GM12874 (cell line): ENCODE measurements at regions not wholly inside any gene's neighbourhood (a gene's known extent, or its start where the extent isn't known, plus 50 kb on each side); places are given as distances from the start of the nearest gene placed in this dataset.

Source experiments
- TF ChIP-seq, protein P1 (sequence below): IDR thresholded peaks from 2 replicates; pipeline ENCODE4 v1.5.1; 2011; ENCODE audit warnings: low read depth, mild to moderate bottlenecking, control low read depth, low read length, moderate library complexity; ENCODE audit not compliant: insufficient read depth

DNA sequence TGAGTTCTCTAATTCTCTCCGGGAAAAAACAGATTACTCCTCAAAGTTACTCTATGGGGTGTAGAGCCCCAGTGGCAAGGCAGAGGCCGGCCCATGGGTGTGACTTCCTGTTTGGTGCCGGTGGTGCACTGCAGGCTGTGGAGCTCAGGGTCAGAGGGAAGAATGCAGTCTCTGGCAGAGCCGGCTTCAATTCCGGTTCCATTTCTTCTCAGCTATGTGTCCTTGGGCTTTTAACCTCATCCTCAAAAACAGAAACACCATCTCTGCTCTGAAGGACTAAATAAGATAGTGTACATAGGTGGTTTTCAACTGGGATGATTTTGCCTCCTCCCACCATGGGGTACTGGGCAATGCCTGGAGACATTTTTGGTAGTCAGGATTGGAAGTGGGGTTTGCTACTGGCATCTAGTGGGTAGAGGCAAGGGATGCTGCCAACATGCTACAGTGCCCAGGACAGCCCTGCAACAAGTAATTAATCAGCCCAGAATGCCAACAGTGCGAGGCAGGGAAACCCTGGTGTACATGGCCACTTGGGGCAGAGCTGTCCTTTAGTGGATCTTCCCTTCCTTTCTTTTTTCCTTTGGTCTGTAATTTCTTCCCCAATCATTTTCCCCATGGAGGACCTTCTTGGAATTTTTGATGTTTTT lies 81.2 kb downstream of the INSIG2 start:
- TF ChIP-seq, protein P1, sequence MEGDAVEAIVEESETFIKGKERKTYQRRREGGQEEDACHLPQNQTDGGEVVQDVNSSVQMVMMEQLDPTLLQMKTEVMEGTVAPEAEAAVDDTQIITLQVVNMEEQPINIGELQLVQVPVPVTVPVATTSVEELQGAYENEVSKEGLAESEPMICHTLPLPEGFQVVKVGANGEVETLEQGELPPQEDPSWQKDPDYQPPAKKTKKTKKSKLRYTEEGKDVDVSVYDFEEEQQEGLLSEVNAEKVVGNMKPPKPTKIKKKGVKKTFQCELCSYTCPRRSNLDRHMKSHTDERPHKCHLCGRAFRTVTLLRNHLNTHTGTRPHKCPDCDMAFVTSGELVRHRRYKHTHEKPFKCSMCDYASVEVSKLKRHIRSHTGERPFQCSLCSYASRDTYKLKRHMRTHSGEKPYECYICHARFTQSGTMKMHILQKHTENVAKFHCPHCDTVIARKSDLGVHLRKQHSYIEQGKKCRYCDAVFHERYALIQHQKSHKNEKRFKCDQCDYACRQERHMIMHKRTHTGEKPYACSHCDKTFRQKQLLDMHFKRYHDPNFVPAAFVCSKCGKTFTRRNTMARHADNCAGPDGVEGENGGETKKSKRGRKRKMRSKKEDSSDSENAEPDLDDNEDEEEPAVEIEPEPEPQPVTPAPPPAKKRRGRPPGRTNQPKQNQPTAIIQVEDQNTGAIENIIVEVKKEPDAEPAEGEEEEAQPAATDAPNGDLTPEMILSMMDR = no peak

DNA sequence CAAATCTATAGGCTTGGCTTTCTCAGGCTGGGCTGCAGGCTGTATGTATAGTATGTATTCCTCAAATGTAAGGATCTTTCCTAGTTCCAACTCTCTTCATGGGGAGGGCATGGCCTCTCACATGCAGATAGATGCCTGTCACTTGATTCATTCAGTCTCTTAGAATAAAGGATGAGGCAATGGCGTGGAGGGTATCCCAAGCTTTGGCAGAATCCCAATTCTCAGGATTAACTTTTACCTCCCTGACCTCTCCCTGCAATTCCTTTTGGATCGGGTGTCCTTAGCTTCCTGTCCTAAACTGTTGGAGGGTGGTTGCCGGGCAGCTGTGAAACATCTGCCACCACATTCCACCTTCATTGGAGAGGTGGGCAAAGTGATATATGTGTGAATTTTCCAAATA lies 80.3 kb downstream of the INSIG2 start:
- TF ChIP-seq, protein P1 = no peak

DNA sequence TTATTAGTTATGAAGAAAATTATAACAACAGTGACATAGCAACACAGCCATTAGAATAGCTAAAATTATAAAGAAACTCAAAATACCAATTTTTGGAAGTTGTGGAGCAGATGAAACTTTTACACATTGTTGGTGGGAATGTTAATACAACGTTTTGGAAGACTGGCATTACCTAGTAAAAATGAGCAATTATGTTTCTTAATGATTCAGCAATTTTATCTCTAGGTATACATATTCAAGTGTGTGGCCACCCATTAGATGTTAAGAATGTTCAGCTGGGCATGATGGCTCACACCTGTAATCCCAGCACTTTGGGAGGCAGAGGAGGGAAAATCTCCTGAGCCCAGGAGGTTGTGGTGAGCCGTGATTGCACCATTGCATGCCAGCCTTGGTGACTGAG lies 78.8 kb downstream of the INSIG2 start:
- TF ChIP-seq, protein P1 = no peak

DNA sequence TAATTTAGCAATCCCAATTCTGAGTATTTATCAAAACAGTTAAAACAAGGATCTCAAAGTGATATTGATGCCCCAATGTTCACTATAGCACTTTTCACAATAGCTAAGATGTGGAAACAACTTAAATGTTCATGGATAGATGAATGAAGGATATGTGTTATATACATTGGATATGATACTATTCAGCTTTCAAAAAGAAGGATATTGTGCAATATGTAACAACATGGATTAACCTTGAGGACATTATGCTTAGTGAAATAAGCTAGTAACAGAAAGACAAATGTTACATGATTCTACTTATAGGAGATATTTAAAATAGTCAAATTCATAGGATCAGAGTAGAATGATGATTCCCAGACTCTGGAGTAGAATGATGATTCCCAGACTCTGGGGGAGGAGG lies 78.0 kb downstream of the INSIG2 start:
- TF ChIP-seq, protein P1 = no peak

DNA sequence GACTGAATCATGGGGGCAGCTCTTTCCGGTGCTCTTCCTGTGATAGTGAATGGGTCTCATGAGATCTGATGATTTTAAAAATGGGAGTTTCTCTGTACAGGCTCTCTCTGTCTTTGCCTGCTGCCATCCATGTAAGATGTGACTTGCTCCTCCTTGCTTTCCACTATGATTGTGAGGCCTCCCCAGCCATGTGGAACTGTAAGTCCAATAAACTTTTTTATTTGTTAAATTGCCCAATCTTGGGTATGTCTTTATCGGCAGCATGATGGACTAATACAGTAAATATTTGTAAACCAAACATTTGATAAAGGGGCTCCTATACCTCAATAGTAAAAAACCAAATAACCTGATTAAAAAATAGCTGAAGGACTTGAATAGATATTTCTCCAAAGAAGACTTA lies 77.3 kb downstream of the INSIG2 start:
- TF ChIP-seq, protein P1 = no peak
